GM12878 (cell line): ENCODE measurements at regions not wholly inside any gene's neighbourhood (a gene's known extent, or its start where the extent isn't known, plus 50 kb on each side); places are given as distances from the start of the nearest gene placed in this dataset.

Experiments used
- ATAC-seq: fragments of 200-7000 bp; cut with Tn5 transposase; 3 replicates; pipeline ENCODE4 v1.9.1; 2020; ENCODE audit warnings: mild to moderate bottlenecking, moderate library complexity
- BruUV-seq: library from RNA; stranded (reverse); fragments of 400-500 nt; replicated peaks from 2 replicates; lab custom pipeline; 2021; lab: Mats Ljungman, UMichigan
- CTCF ChIA-PET: fragments of 300-600 bp; sonication (Branson Sonifier 250); formaldehyde crosslinking; extraction: SDS; loops from one replicate; lab custom pipeline; 2021; ENCODE audit warnings: inconsistent platforms; lab: Yijun Ruan, JAX
- POLR2A ChIA-PET: fragments of 350-600 bp; formaldehyde crosslinking; extraction: SDS; loops from one replicate; lab custom pipeline; 2021; ENCODE audit warnings: inconsistent platforms; lab: Charles Lee
- RAD21 ChIA-PET: fragments of 300-600 bp; sonication (Branson Sonifier 250); formaldehyde crosslinking; loops from one replicate; lab custom pipeline; 2023; ENCODE audit warnings: antibody characterized with exemption; ENCODE audit not compliant: unreplicated experiment; lab: Charles Lee
- SMC1A ChIA-PET: fragments of 300-600 bp; sonication (Branson Sonifier 250); formaldehyde crosslinking; loops from one replicate; lab custom pipeline; 2023; ENCODE audit not compliant: unreplicated experiment, uncharacterized antibody; lab: Charles Lee
- DNase-seq: peaks from one replicate; pipeline ENCODE4 v3.0.0-alpha.2; 2011; ENCODE audit warnings: low read depth, low spot score
- FAIRE-seq: peaks from 3 replicates; lab custom pipeline; 2011; peaks lifted over from hg19 to GRCh38; lab: Jason Lieb, UNC
- H2AFZ ChIP-seq: 2 replicates; pipeline ENCODE4 v1.6.0; 2011; ENCODE audit warnings: low read depth, low read length, control low read depth; ENCODE audit not compliant: control insufficient read depth
- H3K27ac ChIP-seq: 2 replicates; pipeline ENCODE4 v1.5.1; 2011; ENCODE audit warnings: control low read depth; ENCODE audit not compliant: control insufficient read depth, insufficient read depth
- H3K27me3 ChIP-seq, 2 experiments: replicated peaks in 1 of 2; 2 replicates each; pipeline versions ENCODE4 v1.6.0 to v1.6.1; 2011; ENCODE audit warnings: low read length in 1 of 2; ENCODE audit not compliant: control insufficient read depth in 2 of 2, insufficient read depth in 2 of 2
- H3K36me3 ChIP-seq, 2 experiments: 2 replicates each; pipeline ENCODE4 v1.5.1; 2011; ENCODE audit warnings: low read length in 1 of 2; ENCODE audit not compliant: control insufficient read depth in 2 of 2, insufficient read depth in 2 of 2
- H3K4me1 ChIP-seq: 2 replicates; pipeline ENCODE4 v1.6.1; 2011; ENCODE audit warnings: mild to moderate bottlenecking, low read length, moderate library complexity, mixed read lengths; ENCODE audit not compliant: control insufficient read depth, insufficient read depth
- H3K4me2 ChIP-seq: 2 replicates; pipeline ENCODE4 v1.6.0; 2011; ENCODE audit warnings: control low read depth; ENCODE audit not compliant: control insufficient read depth, insufficient read depth
- H3K4me3 ChIP-seq: fragments of 200-600 bp; sonication (generic); 2 replicates; pipeline ENCODE4 v1.5.1; 2016
- H3K79me2 ChIP-seq: 2 replicates; pipeline ENCODE4 v1.6.0; 2011; ENCODE audit warnings: low read length; ENCODE audit not compliant: control insufficient read depth, insufficient read depth
- H3K9ac ChIP-seq: 2 replicates; pipeline ENCODE4 v1.8.0; 2011; ENCODE audit warnings: low read length, control low read depth, mixed read lengths; ENCODE audit not compliant: control insufficient read depth, insufficient read depth
- H3K9me3 ChIP-seq: replicated peaks from 3 replicates; pipeline ENCODE4 v1.5.1; 2011; ENCODE audit warnings: mild to moderate bottlenecking, low read length; ENCODE audit not compliant: control insufficient read depth, insufficient read depth
- H4K20me1 ChIP-seq: 2 replicates; pipeline ENCODE4 v1.6.0; 2011; ENCODE audit not compliant: control insufficient read depth, insufficient read depth
- ATF7 ChIP-seq: fragments of 450-650 bp; IDR thresholded peaks from 2 replicates; pipeline ENCODE4 v1.6.1; 2016; ENCODE audit warnings: low read depth, mild to moderate bottlenecking
- CREM ChIP-seq: IDR thresholded peaks from 2 replicates; pipeline ENCODE4 v1.6.1; 2014; ENCODE audit warnings: antibody characterized with exemption, low read depth
- DPF2 ChIP-seq: fragments of 450-650 bp; IDR thresholded peaks from 2 replicates; pipeline ENCODE4 v1.6.1; 2017; ENCODE audit warnings: mild to moderate bottlenecking
- IKZF2 ChIP-seq, 2 experiments: fragments of 450-650 bp; IDR thresholded peaks; 2 replicates each; pipeline ENCODE4 v1.6.1; 2017; ENCODE audit warnings: mild to moderate bottlenecking in 2 of 2, moderate library complexity in 2 of 2
- MLLT1 ChIP-seq: fragments of 450-650 bp; IDR thresholded peaks from 2 replicates; pipeline ENCODE4 v1.6.1; 2016; ENCODE audit warnings: mild to moderate bottlenecking
- MTA2 ChIP-seq: fragments of 450-650 bp; IDR thresholded peaks from 2 replicates; pipeline ENCODE4 v1.6.1; 2016; ENCODE audit warnings: low read depth, mild to moderate bottlenecking, moderate library complexity
- PAX5 ChIP-seq: IDR thresholded peaks from 2 replicates; pipeline ENCODE4 v1.6.1; 2011; ENCODE audit warnings: low read depth, low read length, borderline replicate concordance
- PKNOX1 ChIP-seq: fragments of 450-650 bp; IDR thresholded peaks from 2 replicates; pipeline ENCODE4 v1.6.1; 2016; ENCODE audit warnings: mild to moderate bottlenecking
- PML ChIP-seq: IDR thresholded peaks from 2 replicates; pipeline ENCODE4 v1.6.1; 2012; ENCODE audit warnings: low read length, inconsistent platforms
- RAD51 ChIP-seq: fragments of 450-650 bp; IDR thresholded peaks from 2 replicates; pipeline ENCODE4 v1.6.1; 2016; ENCODE audit warnings: moderate library complexity, mild to moderate bottlenecking, inconsistent platforms
- SKIL ChIP-seq: fragments of 450-650 bp; IDR thresholded peaks from 2 replicates; pipeline ENCODE4 v1.6.1; 2017; ENCODE audit warnings: mild to moderate bottlenecking, low read depth, inconsistent platforms; ENCODE audit not compliant: poor library complexity, severe bottlenecking
- WGBS: methylation state at CpG from one replicate; pipeline ENCODE4 v1.1.6; 2016; ENCODE audit warnings: low lambda C conversion rate; ENCODE audit not compliant: insufficient replicate concordance, insufficient coverage; ENCODE audit errors: missing lambda C conversion rate; 5-methylcytosine and 5-hydroxymethylcytosine counted together
- in situ Hi-C: fragments of 300-500 bp; cut with MboI; formaldehyde crosslinking; loops from 9 replicates; pipeline ENCODE4 v1.14.3; 2018; ENCODE audit warnings: mixed read lengths
- intact Hi-C: fragments of 100-400 bp; cut with micrococcal nuclease; formaldehyde crosslinking; loops from one replicate; pipeline ENCODE4 v1.14.2; 2022; ENCODE audit not compliant: unreplicated experiment
- TF ChIP-seq, protein P1 (sequence below): IDR thresholded peaks from 2 replicates; pipeline ENCODE4 v1.6.1; 2012; ENCODE audit warnings: low read length, inconsistent platforms
- TF ChIP-seq, protein P2 (sequence below): IDR thresholded peaks from 2 replicates; pipeline ENCODE4 v1.6.1; 2011; ENCODE audit warnings: borderline replicate concordance, low read depth, mild to moderate bottlenecking, moderate library complexity, mixed read lengths, low read length; ENCODE audit not compliant: insufficient read depth; ENCODE audit errors: extremely low read length

GRCh38 chr17:77843255-77843895 is 115.1 kb upstream of the TNRC6C start (continued):
- TF ChIP-seq, protein P1, sequence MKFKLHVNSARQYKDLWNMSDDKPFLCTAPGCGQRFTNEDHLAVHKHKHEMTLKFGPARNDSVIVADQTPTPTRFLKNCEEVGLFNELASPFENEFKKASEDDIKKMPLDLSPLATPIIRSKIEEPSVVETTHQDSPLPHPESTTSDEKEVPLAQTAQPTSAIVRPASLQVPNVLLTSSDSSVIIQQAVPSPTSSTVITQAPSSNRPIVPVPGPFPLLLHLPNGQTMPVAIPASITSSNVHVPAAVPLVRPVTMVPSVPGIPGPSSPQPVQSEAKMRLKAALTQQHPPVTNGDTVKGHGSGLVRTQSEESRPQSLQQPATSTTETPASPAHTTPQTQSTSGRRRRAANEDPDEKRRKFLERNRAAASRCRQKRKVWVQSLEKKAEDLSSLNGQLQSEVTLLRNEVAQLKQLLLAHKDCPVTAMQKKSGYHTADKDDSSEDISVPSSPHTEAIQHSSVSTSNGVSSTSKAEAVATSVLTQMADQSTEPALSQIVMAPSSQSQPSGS: peak; percentile 57; the same call in 1 of the 2 replicates
- peak; percentile 79; the same call in 1 of the 2 replicates for TF ChIP-seq PAX5
- peak; percentile 20; the same call in 1 of the 2 replicates for TF ChIP-seq RAD51
- peak; percentile 65; the same call in 1 of the 2 replicates for TF ChIP-seq DPF2
- peak; percentile 75 for TF ChIP-seq SKIL
- TF ChIP-seq CREM: peak; percentile 29; the same call in 1 of the 2 replicates
- peak; percentile 70 to 83; a peak in 2 of 4 replicates for TF ChIP-seq IKZF2 (IDR thresholded peaks at IDR 0.05)
- TF ChIP-seq, all 136 proteins: peak for 29; not testable (repeated sequence) for 107

- DNase-seq (no peak), ATAC-seq (peak; percentile 37), FAIRE-seq (no peak)
- Histone ChIP-seq H3K9ac (no peak overlapping the region), H3K27me3 (no peaks in the 10 kb centered on the region), H3K36me3 (no peaks in the 10 kb centered on the region), H4K20me1 (no peaks in the 10 kb centered on the region; the same call in 1 of the 2 replicates), H3K27ac (no peak overlapping the region), H3K4me2 (peak overlapping the region; percentile 46; the same call in 1 of the 2 replicates), H3K9me3 (no peaks in the 10 kb centered on the region; the same call in 2 of the 3 replicates), H3K4me1 (peaks cover 14% of the 10 kb centered on the region), H3K79me2 (no peaks in the 10 kb centered on the region), H3K4me3 (no peak overlapping the region), H2AFZ (no peak overlapping the region)
- TF ChIP-seq MLLT1 (peak; percentile 10; the same call in 1 of the 2 replicates), PML (no peak), MTA2 (0 out of 2 replicates have a peak, but pooled peaks have one; percentile 1), ATF7 (peak; percentile 9; the same call in 1 of the 2 replicates), PKNOX1 (peak; percentile 36; the same call in 1 of the 2 replicates)
- TF ChIP-seq, protein P2, sequence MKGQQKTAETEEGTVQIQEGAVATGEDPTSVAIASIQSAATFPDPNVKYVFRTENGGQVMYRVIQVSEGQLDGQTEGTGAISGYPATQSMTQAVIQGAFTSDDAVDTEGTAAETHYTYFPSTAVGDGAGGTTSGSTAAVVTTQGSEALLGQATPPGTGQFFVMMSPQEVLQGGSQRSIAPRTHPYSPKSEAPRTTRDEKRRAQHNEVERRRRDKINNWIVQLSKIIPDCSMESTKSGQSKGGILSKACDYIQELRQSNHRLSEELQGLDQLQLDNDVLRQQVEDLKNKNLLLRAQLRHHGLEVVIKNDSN: no peak
- ChIA-PET POLR2A (interaction anchor here (0.6 to 2.5 kb wide), 8 partner anchors 10 to 556 kb away, joined by 3 to 18 read pairs (median 4); partner anchors contain the start of gene TNRC6C), RAD21 (interaction anchor here (0.6 to 3.5 kb wide), 12 partner anchors 10 to 352 kb away, joined by 3 to 27 read pairs (median 5); partner anchors contain the start of gene TNRC6C), CTCF (interaction anchor here (1.4 kb wide), 2 partner anchors 10 to 176 kb away, joined by 4 to 5 read pairs; no protein-coding TSS in a partner anchor), SMC1A (interaction anchor here (0.7 to 3.5 kb wide), 15 partner anchors 10 to 177 kb away, joined by 3 to 22 read pairs (median 4); partner anchors contain the start of gene TNRC6C)
- WGBS: 48% methylated on average over 2 of the region's 2 CpGs
- intact Hi-C loops (no loop called here), in situ Hi-C loops (no loop called here)
- no TSS peak for BruUV-seq
These were observed 114.6 kb upstream of the TNRC6C start for GRCh38 chr17:77843896-77844295.
